Activated naive CD4-positive, alpha-beta T cell treated with anti-CD3 and anti-CD28 coated beads for 36 hours (primary cell): ENCODE measurements at regions not wholly inside any gene's neighbourhood (a gene's known extent, or its start where the extent isn't known, plus 50 kb on each side); places are given as distances from the start of the nearest gene placed in this dataset.
"Not testable (repeated sequence)": the region's sequence is repeated elsewhere in the genome, so short reads cannot be mapped to it uniquely, and the experiment has no call there.

Experiments used
- CTCF ChIA-PET: fragments of 350-600 bp; sonication (Branson Sonifier 250); formaldehyde crosslinking; loops from one replicate; lab custom pipeline; 2021; ENCODE audit warnings: antibody characterized with exemption; lab: Charles Lee
- DNase-seq: peaks from one replicate; pipeline ENCODE4 v3.0.0-alpha.2; 2020
- H3K27ac Mint-ChIP-seq: one replicate; pipeline ENCODE4 v1.8.0; 2021; ENCODE audit warnings: mild to moderate bottlenecking, mixed read lengths
- H3K27me3 Mint-ChIP-seq: one replicate; pipeline ENCODE4 v1.8.0; 2021; ENCODE audit warnings: low read depth, mixed read lengths
- H3K36me3 Mint-ChIP-seq: one replicate; pipeline ENCODE4 v1.8.0; 2021; ENCODE audit warnings: low read depth, mixed read lengths
- H3K4me1 Mint-ChIP-seq: one replicate; pipeline ENCODE4 v1.8.0; 2021; ENCODE audit warnings: low read depth, mixed read lengths
- H3K4me3 Mint-ChIP-seq: one replicate; pipeline ENCODE4 v1.8.0; 2021; ENCODE audit warnings: mild to moderate bottlenecking, moderate library complexity, mixed read lengths
- H3K9me3 Mint-ChIP-seq: one replicate; pipeline ENCODE4 v1.8.0; 2021; ENCODE audit warnings: mixed read lengths
- intact Hi-C: fragments of 100-400 bp; cut with micrococcal nuclease; formaldehyde crosslinking; loops from one replicate; pipeline ENCODE4 v1.15.1; 2023

GRCh38 chr9:135359764-135360163, 119.8 kb upstream of the PPP1R26 start:
- intact Hi-C loops: no loop called here
- Mint-ChIP-seq H3K27ac (no peak overlapping the region), H3K36me3 (no peaks in the 10 kb centered on the region), H3K4me1 (no peaks in the 10 kb centered on the region), H3K27me3 (no peaks in the 10 kb centered on the region), H3K4me3 (no peak overlapping the region), H3K9me3 (peaks cover 1% of the 10 kb centered on the region)
- CTCF ChIA-PET: no interaction called here
- DNase-seq: no peak

GRCh38 chr9:135360617-135361016, 119.0 kb upstream of the PPP1R26 start:
- no peaks in the 10 kb centered on the region for H3K4me1 Mint-ChIP-seq
- H3K27me3 Mint-ChIP-seq: no peaks in the 10 kb centered on the region
- no peak overlapping the region for H3K4me3 Mint-ChIP-seq
- no peaks in the 10 kb centered on the region for H3K36me3 Mint-ChIP-seq
- no peak overlapping the region for H3K27ac Mint-ChIP-seq
- intact Hi-C loops: no loop called here
- DNase-seq: no peak
- peaks cover 1% of the 10 kb centered on the region for H3K9me3 Mint-ChIP-seq
- CTCF ChIA-PET: no interaction called here

- H3K27me3 Mint-ChIP-seq, intact Hi-C loops, H3K4me3 Mint-ChIP-seq, H3K36me3 Mint-ChIP-seq, H3K9me3 Mint-ChIP-seq, H3K4me1 Mint-ChIP-seq, H3K27ac Mint-ChIP-seq, DNase-seq, CTCF ChIA-PET: not testable (repeated sequence)
Observed at GRCh38 chr9:135361668-135362067, 117.9 kb upstream of the PPP1R26 start.

DNA sequence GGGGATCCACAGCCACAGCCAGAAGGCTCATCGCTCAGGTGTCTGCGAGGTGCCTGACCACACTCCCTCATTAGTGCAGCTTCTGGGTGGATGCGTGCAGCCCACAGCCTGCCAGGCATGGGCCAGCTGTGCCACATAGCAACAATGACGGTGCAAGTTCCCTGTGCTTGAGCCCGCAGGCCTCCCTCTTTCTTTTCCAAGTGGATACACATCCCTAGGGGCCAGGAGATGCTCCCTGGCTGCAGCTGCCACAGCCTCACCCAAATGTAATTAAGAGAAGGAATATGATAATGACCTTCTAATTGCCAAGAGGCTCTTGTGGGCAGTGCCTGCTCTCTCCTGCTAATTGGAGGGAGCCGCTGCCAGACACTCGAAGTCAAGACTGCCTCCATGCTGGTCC, 116.0 kb upstream of the PPP1R26 start:
- Mint-ChIP-seq H3K36me3 (no peaks in the 10 kb centered on the region), H3K27me3 (no peaks in the 10 kb centered on the region), H3K9me3 (peaks cover 1% of the 10 kb centered on the region), H3K27ac (no peak overlapping the region), H3K4me3 (no peak overlapping the region), H3K4me1 (no peaks in the 10 kb centered on the region)
- intact Hi-C loops: no loop called here
- CTCF ChIA-PET: no interaction called here
- no peak for DNase-seq

DNA sequence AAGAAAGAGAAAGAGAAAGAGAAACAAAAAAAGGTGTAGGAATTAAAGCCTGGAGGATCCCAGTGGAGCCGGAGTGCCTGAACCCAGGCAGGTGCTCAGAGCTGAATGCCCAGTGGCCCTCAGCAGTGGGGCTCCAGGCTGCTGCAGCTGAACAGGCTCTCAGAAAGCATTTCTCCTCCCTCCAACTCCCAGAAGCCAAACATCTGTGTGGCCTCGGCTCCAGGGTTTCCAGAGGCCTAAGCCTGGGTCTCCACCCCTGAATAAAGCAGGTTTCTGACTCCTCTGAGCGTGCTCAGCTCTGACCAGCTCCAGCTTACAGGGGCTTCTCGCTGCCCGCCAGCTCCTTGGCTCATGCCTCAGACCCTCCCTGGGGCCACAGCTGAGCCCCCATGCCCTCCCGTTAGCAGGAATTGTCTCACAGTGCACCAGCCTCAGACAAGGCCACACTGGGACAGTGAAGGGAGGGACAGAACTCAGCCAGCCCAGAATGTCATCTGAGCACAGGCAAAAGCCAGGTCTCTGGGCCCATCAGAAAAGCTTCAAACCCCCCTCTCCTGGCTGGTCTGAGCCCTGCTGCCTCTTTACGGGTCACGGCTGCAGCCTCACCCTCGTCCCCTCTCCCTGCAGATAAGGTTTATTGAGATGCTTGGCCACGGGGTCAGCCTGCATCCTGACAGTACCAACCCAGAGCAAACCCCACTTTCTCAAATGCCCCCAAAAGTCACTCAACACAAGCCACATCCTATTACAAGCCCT, 114.4 kb upstream of the PPP1R26 start:
- CTCF ChIA-PET: no interaction called here

DNA sequence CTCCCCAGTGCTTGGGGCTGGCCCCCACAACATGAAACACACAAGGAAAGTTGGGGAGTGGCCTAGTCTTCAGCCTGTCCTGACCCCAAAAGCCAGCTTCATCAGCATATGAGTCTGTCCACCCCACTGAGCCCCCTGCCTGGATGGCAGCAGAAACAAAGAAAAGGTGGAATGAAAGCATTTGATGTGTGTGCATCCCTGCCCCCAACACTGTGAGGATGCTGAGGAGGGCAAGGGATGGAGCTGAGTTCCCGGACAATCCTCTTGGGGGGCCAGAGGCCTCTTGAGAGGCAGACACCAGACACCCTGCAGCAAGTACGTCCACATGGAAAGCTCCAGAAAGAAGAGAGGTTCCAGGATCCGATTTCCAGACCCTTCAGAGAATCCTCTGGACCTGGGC, 113.5 kb upstream of the PPP1R26 start:
- Mint-ChIP-seq H3K9me3 (peaks cover 1% of the 10 kb centered on the region), H3K4me3 (no peak overlapping the region), H3K27me3 (no peaks in the 10 kb centered on the region), H3K4me1 (no peaks in the 10 kb centered on the region), H3K36me3 (no peaks in the 10 kb centered on the region), H3K27ac (no peak overlapping the region)
- DNase-seq: no peak
- intact Hi-C loops: no loop called here
- CTCF ChIA-PET: no interaction called here

More for the DNA sequence above, 114.4 kb upstream of the PPP1R26 start:
- Mint-ChIP-seq H3K4me3 (no peak overlapping the region), H3K9me3 (peaks cover 1% of the 10 kb centered on the region), H3K4me1 (no peaks in the 10 kb centered on the region), H3K36me3 (no peaks in the 10 kb centered on the region), H3K27ac (no peak overlapping the region), H3K27me3 (no peaks in the 10 kb centered on the region)
- DNase-seq: no peak
- intact Hi-C loops: no loop called here

- Mint-ChIP-seq H3K27ac (no peak overlapping the region), H3K36me3 (no peaks in the 10 kb centered on the region), H3K4me1 (no peaks in the 10 kb centered on the region), H3K27me3 (no peaks in the 10 kb centered on the region), H3K4me3 (no peak overlapping the region), H3K9me3 (no peaks in the 10 kb centered on the region)
- intact Hi-C loops: no loop called here
- CTCF ChIA-PET: no interaction called here
- DNase-seq: no peak
Observed at GRCh38 chr9:135369412-135369990, 110.1 kb upstream of the PPP1R26 start.

DNA sequence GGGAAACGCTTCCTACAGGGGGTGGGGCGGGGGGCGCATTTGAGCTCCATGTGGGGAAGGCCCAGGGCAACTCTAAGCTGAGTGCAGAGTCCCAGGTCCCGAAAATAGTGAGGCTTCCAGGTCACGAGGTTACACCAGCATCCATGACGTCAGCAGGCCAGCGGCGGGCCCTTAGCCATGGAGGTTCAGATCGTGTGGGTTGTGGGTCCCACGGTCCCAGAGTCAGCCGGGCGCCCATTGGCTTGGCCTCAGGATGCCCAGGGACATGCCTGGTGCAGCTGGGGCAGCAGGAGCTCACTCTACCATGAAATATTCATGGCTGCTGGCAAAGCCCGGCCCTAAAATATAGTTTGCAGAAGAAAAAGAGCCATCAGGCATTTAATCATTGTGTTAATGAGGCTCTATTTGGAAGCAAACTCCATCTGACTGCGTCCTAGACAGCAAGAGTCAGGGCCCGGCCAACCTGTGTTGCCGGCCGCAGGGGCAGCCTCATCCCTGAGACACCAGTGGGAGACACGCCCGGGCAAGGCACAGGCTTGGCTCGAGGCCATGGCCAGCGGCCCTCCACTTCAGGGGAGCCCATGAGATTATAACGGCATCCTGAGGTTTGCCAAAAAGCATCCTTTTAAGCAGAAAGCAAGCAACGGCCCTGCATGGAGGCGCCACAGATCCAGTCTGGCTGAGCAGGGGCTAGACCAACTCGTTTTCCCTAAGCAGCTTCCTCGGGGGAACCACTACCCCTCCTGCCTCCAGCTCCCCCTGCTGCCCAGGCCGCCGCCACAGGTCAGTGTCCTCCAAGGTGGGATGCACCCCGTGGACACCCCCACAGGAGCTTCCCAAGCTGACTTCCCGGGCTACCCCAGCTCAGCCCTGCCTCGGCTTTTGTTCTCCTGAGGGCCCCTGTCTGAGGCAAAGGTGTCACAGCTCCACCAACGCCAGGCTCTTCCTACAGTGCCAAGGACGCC, 108.9 kb upstream of the PPP1R26 start:
- H3K36me3 Mint-ChIP-seq: no peaks in the 10 kb centered on the region
- intact Hi-C loops: no loop called here
- CTCF ChIA-PET: interaction anchor here (0.7 kb wide), 1 partner anchor 919 kb away, joined by 3 read pairs; no protein-coding TSS in a partner anchor
- no peak overlapping the region for H3K4me3 Mint-ChIP-seq
- no peaks in the 10 kb centered on the region for H3K4me1 Mint-ChIP-seq
- H3K27ac Mint-ChIP-seq: no peak overlapping the region
- no peaks in the 10 kb centered on the region for H3K9me3 Mint-ChIP-seq
- DNase-seq: no peak
- no peaks in the 10 kb centered on the region for H3K27me3 Mint-ChIP-seq

- Mint-ChIP-seq H3K9me3 (no peaks in the 10 kb centered on the region), H3K27me3 (no peaks in the 10 kb centered on the region), H3K4me3 (no peak overlapping the region), H3K4me1 (no peaks in the 10 kb centered on the region), H3K36me3 (no peaks in the 10 kb centered on the region), H3K27ac (no peak overlapping the region)
- DNase-seq: no peak
- intact Hi-C loops: no loop called here
- CTCF ChIA-PET: no interaction called here
Observed at GRCh38 chr9:135371535-135371934, 108.0 kb upstream of the PPP1R26 start.

GRCh38 chr9:135372036-135372435, 107.5 kb upstream of the PPP1R26 start:
- H3K9me3 Mint-ChIP-seq: no peaks in the 10 kb centered on the region
- intact Hi-C loops: no loop called here
- H3K27me3 Mint-ChIP-seq: no peaks in the 10 kb centered on the region
- CTCF ChIA-PET: no interaction called here
- H3K27ac Mint-ChIP-seq: no peak overlapping the region
- H3K4me3 Mint-ChIP-seq: no peak overlapping the region
- H3K4me1 Mint-ChIP-seq: no peaks in the 10 kb centered on the region
- H3K36me3 Mint-ChIP-seq: no peaks in the 10 kb centered on the region
- no peak for DNase-seq

GRCh38 chr9:135372501-135373008, 107.0 kb upstream of the PPP1R26 start:
- H3K9me3 Mint-ChIP-seq: no peaks in the 10 kb centered on the region
- no peaks in the 10 kb centered on the region for H3K27me3 Mint-ChIP-seq
- no peaks in the 10 kb centered on the region for H3K4me1 Mint-ChIP-seq
- H3K27ac Mint-ChIP-seq: no peak overlapping the region
- intact Hi-C loops: no loop called here
- no peaks in the 10 kb centered on the region for H3K36me3 Mint-ChIP-seq
- H3K4me3 Mint-ChIP-seq: no peak overlapping the region
- no peak for DNase-seq
- CTCF ChIA-PET: no interaction called here

DNA sequence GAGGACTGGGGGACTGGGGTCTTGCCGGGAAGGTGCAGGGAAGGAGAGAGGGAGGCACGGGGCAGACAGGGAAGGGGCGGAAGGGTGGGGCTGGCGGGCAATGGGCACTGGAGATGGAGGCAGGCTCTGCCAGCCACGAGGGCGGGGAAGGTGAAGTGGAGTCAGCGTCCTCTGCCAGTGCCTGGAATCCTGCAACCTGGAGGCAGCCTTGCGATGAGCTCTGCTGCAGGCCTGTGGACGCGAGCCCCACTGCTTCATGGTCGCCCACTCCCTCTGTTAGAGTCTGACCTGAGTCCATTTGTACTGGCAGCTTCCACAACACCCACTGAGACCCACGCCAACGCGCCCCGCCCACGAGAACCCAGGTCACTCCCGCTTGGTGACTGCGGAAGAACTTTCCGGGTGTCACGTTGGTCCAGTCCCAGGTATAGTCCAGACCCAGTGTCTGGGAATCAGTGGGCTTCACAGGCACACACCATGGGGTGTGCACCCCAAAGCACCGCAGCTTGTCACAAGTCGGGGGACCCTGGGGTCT, 106.4 kb upstream of the PPP1R26 start:
- H3K4me3 Mint-ChIP-seq: no peak overlapping the region
- H3K36me3 Mint-ChIP-seq: no peaks in the 10 kb centered on the region
- CTCF ChIA-PET: no interaction called here
- no peak for DNase-seq
- H3K27ac Mint-ChIP-seq: no peak overlapping the region
- intact Hi-C loops: no loop called here
- H3K9me3 Mint-ChIP-seq: no peaks in the 10 kb centered on the region
- no peaks in the 10 kb centered on the region for H3K27me3 Mint-ChIP-seq
- no peaks in the 10 kb centered on the region for H3K4me1 Mint-ChIP-seq
